GM23338 (cell line): ENCODE measurements at regions not wholly inside any gene's neighbourhood (a gene's known extent, or its start where the extent isn't known, plus 50 kb on each side); places are given as distances from the start of the nearest gene placed in this dataset.

Experiments
- ATAC-seq: fragments of 200-7000 bp; cut with Tn5 transposase; 3 replicates; pipeline ENCODE4 v1.9.1; 2020
- DNase-seq: peaks from one replicate; pipeline ENCODE4 v3.0.0-alpha.2; 2015; ENCODE audit warnings: low spot score
- H2AFZ ChIP-seq: fragments of 200-600 bp; sonication (generic); 2 replicates; pipeline ENCODE4 v1.8.0; 2016; ENCODE audit warnings: antibody characterized with exemption, mild to moderate bottlenecking, moderate library complexity
- H3F3A ChIP-seq: fragments of 200-600 bp; sonication (generic); replicated peaks from 2 replicates; pipeline ENCODE4 v1.8.0; 2017; ENCODE audit warnings: antibody characterized with exemption, mixed run types, low read depth
- H3K27ac ChIP-seq: fragments of 200-600 bp; sonication (generic); 2 replicates; pipeline ENCODE4 v1.6.1; 2016; ENCODE audit warnings: low read depth
- H3K27me3 ChIP-seq: fragments of 200-600 bp; sonication (generic); 2 replicates; pipeline ENCODE4 v1.8.0; 2016; ENCODE audit warnings: mild to moderate bottlenecking, mixed run types, moderate library complexity; ENCODE audit not compliant: insufficient read depth
- H3K36me3 ChIP-seq: fragments of 200-600 bp; sonication (generic); 2 replicates; pipeline ENCODE4 v1.8.0; 2016; ENCODE audit warnings: mild to moderate bottlenecking; ENCODE audit not compliant: insufficient read depth
- H3K4me1 ChIP-seq: fragments of 200-600 bp; sonication (generic); 2 replicates; pipeline ENCODE4 v1.8.0; 2016; ENCODE audit warnings: mild to moderate bottlenecking, moderate library complexity; ENCODE audit not compliant: insufficient read depth
- H3K4me2 ChIP-seq: fragments of 200-600 bp; sonication (generic); 2 replicates; pipeline ENCODE4 v1.7.1; 2017; ENCODE audit warnings: mixed run types
- H3K4me3 ChIP-seq: fragments of 200-600 bp; sonication (generic); 2 replicates; pipeline ENCODE4 v1.6.1; 2016; ENCODE audit warnings: mixed run types
- H3K79me2 ChIP-seq: fragments of 200-600 bp; sonication (generic); replicated peaks from 2 replicates; pipeline ENCODE4 v1.8.0; 2017; ENCODE audit warnings: mild to moderate bottlenecking; ENCODE audit not compliant: insufficient read depth
- H3K9me2 ChIP-seq: fragments of 200-600 bp; sonication (generic); 2 replicates; pipeline ENCODE4 v1.8.0; 2017; ENCODE audit not compliant: insufficient read depth
- H4K20me1 ChIP-seq: fragments of 200-600 bp; sonication (generic); replicated peaks from 2 replicates; pipeline ENCODE4 v1.8.0; 2017; ENCODE audit warnings: mild to moderate bottlenecking; ENCODE audit not compliant: insufficient read depth
- H3K27ac Mint-ChIP-seq: 2 replicates; pipeline ENCODE4 v1.8.0; 2020; ENCODE audit warnings: inconsistent platforms, mild to moderate bottlenecking, moderate library complexity, mixed read lengths
- H3K27me3 Mint-ChIP-seq: 3 replicates; pipeline ENCODE4 v1.8.0; 2022; ENCODE audit warnings: low read depth, mild to moderate bottlenecking, moderate library complexity, mixed read lengths, inconsistent platforms; ENCODE audit not compliant: insufficient read depth, poor library complexity
- H3K36me3 Mint-ChIP-seq: 3 replicates; pipeline ENCODE4 v1.8.0; 2021; ENCODE audit warnings: low read depth, mild to moderate bottlenecking, inconsistent platforms, moderate library complexity, mixed read lengths
- H3K4me1 Mint-ChIP-seq: 3 replicates; pipeline ENCODE4 v1.8.0; 2020; ENCODE audit warnings: mild to moderate bottlenecking, inconsistent platforms, mixed read lengths
- H3K4me3 Mint-ChIP-seq: 3 replicates; pipeline ENCODE4 v1.8.0; 2021; ENCODE audit warnings: moderate library complexity, mild to moderate bottlenecking, inconsistent platforms, mixed read lengths
- H3K9me3 Mint-ChIP-seq: 3 replicates; pipeline ENCODE4 v1.8.0; 2020; ENCODE audit warnings: moderate library complexity, mild to moderate bottlenecking, inconsistent platforms, mixed read lengths
- CTCF ChIP-seq, 2 experiments: fragments of 200-600 bp in 1 of 2; sonication (generic) in 1 of 2; conservative IDR thresholded peaks; 2 replicates each; pipeline versions ENCODE4 v1.5.1 to v1.6.1; 2016 to 2017; ENCODE audit warnings: antibody characterized with exemption in 2 of 2, low read depth in 2 of 2, mild to moderate bottlenecking in 2 of 2, moderate library complexity in 1 of 2
- ETS1 ChIP-seq: IDR thresholded peaks from 2 replicates; pipeline ENCODE4 v1.6.1; 2016; ENCODE audit warnings: antibody characterized with exemption
- EZH2 ChIP-seq: fragments of 200-600 bp; sonication (generic); IDR thresholded peaks from one replicate; pipeline ENCODE4 v1.8.0; 2017; ENCODE audit warnings: antibody characterized with exemption, mild to moderate bottlenecking, low read depth; ENCODE audit not compliant: unreplicated experiment
- EZH2phosphoT487 ChIP-seq: fragments of 200-600 bp; sonication (generic); IDR thresholded peaks from one replicate; pipeline ENCODE4 v1.8.1; 2018; ENCODE audit warnings: antibody characterized with exemption; ENCODE audit not compliant: unreplicated experiment
- POLR2AphosphoS5 ChIP-seq: IDR thresholded peaks from 2 replicates; pipeline ENCODE4 v1.6.1; 2016; ENCODE audit warnings: antibody characterized with exemption, low read depth

GRCh38 chr17:34156741-34157589 is 98.1 kb upstream of the CCL2 start:
- DNase-seq (no peak), ATAC-seq (peak; percentile 75)
- peak overlapping the region; percentile 78 for H3K4me3 Mint-ChIP-seq
- Histone ChIP-seq H3K36me3 (no peaks in the 10 kb centered on the region), H3K4me2 (peak overlapping the region; percentile 97), H3K4me1 (peaks cover 49% of the 10 kb centered on the region), H3K27ac (peak overlapping the region; percentile 99), H3K79me2 (peaks cover 44% of the 10 kb centered on the region), H3K27me3 (0 out of 2 replicates have a peak, but pooled peaks cover 3% of the 10 kb centered on the region), H3K9me2 (peaks cover 6% of the 10 kb centered on the region; the same call in 1 of the 2 replicates), H4K20me1 (no peaks in the 10 kb centered on the region), H3F3A (peaks cover 22% of the 10 kb centered on the region), H3K4me3 (peak overlapping the region; percentile 74), H2AFZ (peak overlapping the region; percentile 43; the same call in 1 of the 2 replicates)
- peak; percentile 39 for TF ChIP-seq POLR2AphosphoS5
- TF ChIP-seq EZH2 = no peak
- TF ChIP-seq EZH2phosphoT487 = no peak
- peaks cover 16% of the 10 kb centered on the region for H3K27me3 Mint-ChIP-seq
- peaks cover 10% of the 10 kb centered on the region for H3K9me3 Mint-ChIP-seq
- peaks cover 17% of the 10 kb centered on the region for H3K36me3 Mint-ChIP-seq
- H3K27ac Mint-ChIP-seq = peak overlapping the region; percentile 87
- peaks cover 78% of the 10 kb centered on the region for H3K4me1 Mint-ChIP-seq

GRCh38 chr17:34161690-34162089 is 93.4 kb upstream of the CCL2 start:
- H3K27ac Mint-ChIP-seq = no peak overlapping the region
- Histone ChIP-seq H3K79me2 (peaks cover 3% of the 10 kb centered on the region; the same call in 1 of the 2 replicates), H2AFZ (no peak overlapping the region), H3F3A (peaks cover 10% of the 10 kb centered on the region), H3K4me1 (peaks cover 24% of the 10 kb centered on the region), H3K4me3 (no peak overlapping the region), H3K27ac (no peak overlapping the region), H4K20me1 (no peaks in the 10 kb centered on the region), H3K4me2 (no peak overlapping the region), H3K36me3 (no peaks in the 10 kb centered on the region), H3K9me2 (no peaks in the 10 kb centered on the region; the same call in 1 of the 2 replicates), H3K27me3 (no peaks in the 10 kb centered on the region)
- H3K9me3 Mint-ChIP-seq = peaks cover 4% of the 10 kb centered on the region; the same call in 2 of the 3 replicates
- no peak overlapping the region for H3K4me3 Mint-ChIP-seq
- H3K4me1 Mint-ChIP-seq = peaks cover 52% of the 10 kb centered on the region
- TF ChIP-seq CTCF (conservative IDR thresholded peaks at IDR 0.05; ENCODE audit: low read depth in 2 of 2) (no peak), POLR2AphosphoS5 (no peak)
- no peak for DNase-seq
- peaks cover 3% of the 10 kb centered on the region for H3K27me3 Mint-ChIP-seq
- H3K36me3 Mint-ChIP-seq = peaks cover 22% of the 10 kb centered on the region
- ATAC-seq = no peak

- H3K79me2 ChIP-seq = peaks cover 3% of the 10 kb centered on the region; the same call in 1 of the 2 replicates
- H3K9me3 Mint-ChIP-seq = peaks cover 4% of the 10 kb centered on the region; the same call in 2 of the 3 replicates
- H3K9me2 ChIP-seq = no peaks in the 10 kb centered on the region; the same call in 1 of the 2 replicates
- no peaks in the 10 kb centered on the region for H3K36me3 ChIP-seq
- peaks cover 22% of the 10 kb centered on the region for H3K4me1 ChIP-seq
- peaks cover 22% of the 10 kb centered on the region for H3K36me3 Mint-ChIP-seq
- no peak overlapping the region for H2AFZ ChIP-seq
- H3F3A ChIP-seq = peaks cover 5% of the 10 kb centered on the region; the same call in 1 of the 2 replicates
- DNase-seq (no peak), ATAC-seq (no peak; the same call in 2 of the 3 replicates)
- H3K27ac ChIP-seq = no peak overlapping the region
- H3K27ac Mint-ChIP-seq = no peak overlapping the region
- H3K4me1 Mint-ChIP-seq = peaks cover 57% of the 10 kb centered on the region
- H3K27me3 ChIP-seq = no peaks in the 10 kb centered on the region
- no peak overlapping the region for H3K4me3 ChIP-seq
- no peaks in the 10 kb centered on the region for H4K20me1 ChIP-seq
- H3K4me2 ChIP-seq = no peak overlapping the region
- H3K4me3 Mint-ChIP-seq = no peak overlapping the region
- H3K27me3 Mint-ChIP-seq = no peaks in the 10 kb centered on the region
- TF ChIP-seq ETS1 = no peak
- no peak for TF ChIP-seq EZH2
These were observed 92.0 kb upstream of the CCL2 start for GRCh38 chr17:34163123-34163522.
